ENCODE measurements at regions not wholly inside any gene's neighbourhood (a gene's known extent, or its start where the extent isn't known, plus 50 kb on each side); places are given as distances from the start of the nearest gene placed in this dataset.

GRCh38 chr3:66661628-66662027 lies 160.8 kb upstream of the LRIG1 start:
- ChIA-PET CTCF (no interaction called here), POLR2A (no interaction called here)
- H3K4me3 Mint-ChIP-seq = no peak overlapping the region

GRCh38 chr3:66662894-66663293 lies 162.1 kb upstream of the LRIG1 start:
- H3K27me3 Mint-ChIP-seq = peaks cover 2% of the 10 kb centered on the region
- H3K36me3 Mint-ChIP-seq (ENCODE audit: low read depth) = no peaks in the 10 kb centered on the region
- ChIA-PET POLR2A (no interaction called here), CTCF (no interaction called here)
- no peaks in the 10 kb centered on the region for H3K4me1 Mint-ChIP-seq
- H3K27ac Mint-ChIP-seq = no peak overlapping the region
- no peak for DNase-seq
- no peaks in the 10 kb centered on the region for H3K9me3 Mint-ChIP-seq
- no peak overlapping the region for H3K4me3 Mint-ChIP-seq

More at GRCh38 chr3:66661628-66662027, 160.8 kb upstream of the LRIG1 start:
- H3K9me3 Mint-ChIP-seq = no peaks in the 10 kb centered on the region
- no peak overlapping the region for H3K27ac Mint-ChIP-seq
- no peaks in the 10 kb centered on the region for H3K36me3 Mint-ChIP-seq (ENCODE audit: low read depth)
- no peaks in the 10 kb centered on the region for H3K4me1 Mint-ChIP-seq
- no peak for DNase-seq
- H3K27me3 Mint-ChIP-seq = peaks cover 2% of the 10 kb centered on the region

GRCh38 chr3:66665021-66665695 lies 164.3 kb upstream of the LRIG1 start:
- H3K4me1 Mint-ChIP-seq = no peaks in the 10 kb centered on the region
- no peak overlapping the region for H3K27ac Mint-ChIP-seq
- H3K27me3 Mint-ChIP-seq = peaks cover 2% of the 10 kb centered on the region
- no peak for DNase-seq
- ChIA-PET POLR2A (no interaction called here), CTCF (no interaction called here)
- H3K36me3 Mint-ChIP-seq (ENCODE audit: low read depth) = no peaks in the 10 kb centered on the region
- no peaks in the 10 kb centered on the region for H3K9me3 Mint-ChIP-seq
- no peak overlapping the region for H3K4me3 Mint-ChIP-seq

- Mint-ChIP-seq H3K27ac (no peak overlapping the region), H3K36me3 (ENCODE audit: low read depth) (no peaks in the 10 kb centered on the region), H3K9me3 (no peaks in the 10 kb centered on the region), H3K4me1 (no peaks in the 10 kb centered on the region), H3K4me3 (no peak overlapping the region), H3K27me3 (peaks cover 2% of the 10 kb centered on the region)
- DNase-seq = no peak
- ChIA-PET POLR2A (no interaction called here), CTCF (no interaction called here)
Observed at GRCh38 chr3:66666362-66666761, 165.5 kb upstream of the LRIG1 start.

GRCh38 chr3:66667263-66667662 lies 166.4 kb upstream of the LRIG1 start:
- Mint-ChIP-seq H3K27ac (no peak overlapping the region), H3K4me3 (no peak overlapping the region), H3K9me3 (no peaks in the 10 kb centered on the region), H3K4me1 (no peaks in the 10 kb centered on the region), H3K27me3 (peaks cover 2% of the 10 kb centered on the region), H3K36me3 (ENCODE audit: low read depth) (no peaks in the 10 kb centered on the region)
- ChIA-PET POLR2A (no interaction called here), CTCF (no interaction called here)
- DNase-seq = no peak

GRCh38 chr3:66671291-66671690 lies 170.5 kb upstream of the LRIG1 start:
- CTCF ChIA-PET = no interaction called here

GRCh38 chr3:66672830-66673229 lies 172.0 kb upstream of the LRIG1 start:
- H3K36me3 Mint-ChIP-seq (ENCODE audit: low read depth) = no peaks in the 10 kb centered on the region
- no peak for DNase-seq
- POLR2A ChIA-PET = no interaction called here
- H3K9me3 Mint-ChIP-seq = no peaks in the 10 kb centered on the region
- no peaks in the 10 kb centered on the region for H3K4me1 Mint-ChIP-seq
- no peak overlapping the region for H3K27ac Mint-ChIP-seq
- H3K4me3 Mint-ChIP-seq = no peak overlapping the region
- H3K27me3 Mint-ChIP-seq = no peaks in the 10 kb centered on the region
- CTCF ChIA-PET = no interaction called here

More at GRCh38 chr3:66671291-66671690, 170.5 kb upstream of the LRIG1 start:
- Mint-ChIP-seq H3K36me3 (ENCODE audit: low read depth) (no peaks in the 10 kb centered on the region), H3K9me3 (no peaks in the 10 kb centered on the region), H3K27me3 (no peaks in the 10 kb centered on the region), H3K27ac (no peak overlapping the region), H3K4me3 (no peak overlapping the region), H3K4me1 (no peaks in the 10 kb centered on the region)
- no peak for DNase-seq
- POLR2A ChIA-PET = no interaction called here

GRCh38 chr3:66673293-66673692 lies 172.5 kb upstream of the LRIG1 start:
- no peaks in the 10 kb centered on the region for H3K9me3 Mint-ChIP-seq
- no peak for DNase-seq
- CTCF ChIA-PET = no interaction called here
- no peak overlapping the region for H3K4me3 Mint-ChIP-seq
- no peaks in the 10 kb centered on the region for H3K4me1 Mint-ChIP-seq
- POLR2A ChIA-PET = no interaction called here
- no peaks in the 10 kb centered on the region for H3K27me3 Mint-ChIP-seq
- no peaks in the 10 kb centered on the region for H3K36me3 Mint-ChIP-seq (ENCODE audit: low read depth)
- no peak overlapping the region for H3K27ac Mint-ChIP-seq

GRCh38 chr3:66675366-66675765 lies 174.5 kb upstream of the LRIG1 start:
- DNase-seq = no peak
- POLR2A ChIA-PET = no interaction called here
- Mint-ChIP-seq H3K27ac (no peak overlapping the region), H3K27me3 (peaks cover 8% of the 10 kb centered on the region), H3K36me3 (ENCODE audit: low read depth) (no peaks in the 10 kb centered on the region), H3K4me3 (no peak overlapping the region), H3K4me1 (no peaks in the 10 kb centered on the region), H3K9me3 (no peaks in the 10 kb centered on the region)
- CTCF ChIA-PET = no interaction called here

- Mint-ChIP-seq H3K36me3 (ENCODE audit: low read depth) (no peaks in the 10 kb centered on the region), H3K27ac (no peak overlapping the region), H3K27me3 (peaks cover 3% of the 10 kb centered on the region), H3K4me1 (no peaks in the 10 kb centered on the region), H3K4me3 (no peak overlapping the region), H3K9me3 (no peaks in the 10 kb centered on the region)
- POLR2A ChIA-PET = no interaction called here
- CTCF ChIA-PET = no interaction called here
- DNase-seq = no peak
Observed at GRCh38 chr3:66692042-66692765, 191.4 kb upstream of the LRIG1 start.

GRCh38 chr3:66692766-66693150 lies 191.9 kb upstream of the LRIG1 start:
- DNase-seq = no peak
- POLR2A ChIA-PET = no interaction called here
- Mint-ChIP-seq H3K9me3 (no peaks in the 10 kb centered on the region), H3K4me1 (no peaks in the 10 kb centered on the region), H3K27ac (no peak overlapping the region), H3K27me3 (peaks cover 3% of the 10 kb centered on the region), H3K4me3 (no peak overlapping the region), H3K36me3 (ENCODE audit: low read depth) (no peaks in the 10 kb centered on the region)
- CTCF ChIA-PET = no interaction called here

GRCh38 chr3:66693461-66694031 lies 192.7 kb upstream of the LRIG1 start:
- no peaks in the 10 kb centered on the region for H3K36me3 Mint-ChIP-seq (ENCODE audit: low read depth)
- CTCF ChIA-PET = no interaction called here

GRCh38 chr3:66702126-66702525 lies 201.3 kb upstream of the LRIG1 start:
- ChIA-PET CTCF (no interaction called here), POLR2A (no interaction called here)
- peaks cover 1% of the 10 kb centered on the region for H3K27me3 Mint-ChIP-seq
- H3K4me3 Mint-ChIP-seq = no peak overlapping the region
- no peak for DNase-seq
- no peaks in the 10 kb centered on the region for H3K4me1 Mint-ChIP-seq
- H3K27ac Mint-ChIP-seq = no peak overlapping the region
- no peaks in the 10 kb centered on the region for H3K9me3 Mint-ChIP-seq
- no peaks in the 10 kb centered on the region for H3K36me3 Mint-ChIP-seq (ENCODE audit: low read depth)

More at GRCh38 chr3:66693461-66694031, 192.7 kb upstream of the LRIG1 start:
- H3K27me3 Mint-ChIP-seq = peaks cover 3% of the 10 kb centered on the region
- no peak for DNase-seq
- H3K4me1 Mint-ChIP-seq = no peaks in the 10 kb centered on the region
- no peak overlapping the region for H3K4me3 Mint-ChIP-seq
- H3K9me3 Mint-ChIP-seq = no peaks in the 10 kb centered on the region
- H3K27ac Mint-ChIP-seq = no peak overlapping the region
- POLR2A ChIA-PET = interaction anchor here (0.8 kb wide), 1 partner anchor 101 kb away, joined by 3 read pairs; no protein-coding TSS in a partner anchor

- ChIA-PET CTCF (no interaction called here), POLR2A (no interaction called here)
- Mint-ChIP-seq H3K36me3 (ENCODE audit: low read depth) (no peaks in the 10 kb centered on the region), H3K9me3 (no peaks in the 10 kb centered on the region), H3K27ac (no peak overlapping the region), H3K4me1 (no peaks in the 10 kb centered on the region), H3K27me3 (peaks cover 1% of the 10 kb centered on the region), H3K4me3 (no peak overlapping the region)
- DNase-seq = no peak
Observed at GRCh38 chr3:66703501-66703900, 202.7 kb upstream of the LRIG1 start.

All from activated CD4-positive, alpha-beta memory T cell treated with anti-CD3 and anti-CD28 coated beads, Interleukin-2, amount 10 ng/mL, durations not matched to agents 7 days and 5 days (primary cell).